GM19372 (cell line): ENCODE measurements at regions not wholly inside any gene's neighbourhood (a gene's known extent, or its start where the extent isn't known, plus 50 kb on each side); places are given as distances from the start of the nearest gene placed in this dataset.
"Not testable (repeated sequence)": the region's sequence is repeated elsewhere in the genome, so short reads cannot be mapped to it uniquely, and the experiment has no call there.

Experiments used
- ATAC-seq: cut with Tn5 transposase; IDR thresholded peaks from one replicate; pipeline ENCODE4 v1.9.1; 2021; ENCODE audit warnings: mild to moderate bottlenecking, low read depth, moderate library complexity; ENCODE audit not compliant: unreplicated experiment

DNA sequence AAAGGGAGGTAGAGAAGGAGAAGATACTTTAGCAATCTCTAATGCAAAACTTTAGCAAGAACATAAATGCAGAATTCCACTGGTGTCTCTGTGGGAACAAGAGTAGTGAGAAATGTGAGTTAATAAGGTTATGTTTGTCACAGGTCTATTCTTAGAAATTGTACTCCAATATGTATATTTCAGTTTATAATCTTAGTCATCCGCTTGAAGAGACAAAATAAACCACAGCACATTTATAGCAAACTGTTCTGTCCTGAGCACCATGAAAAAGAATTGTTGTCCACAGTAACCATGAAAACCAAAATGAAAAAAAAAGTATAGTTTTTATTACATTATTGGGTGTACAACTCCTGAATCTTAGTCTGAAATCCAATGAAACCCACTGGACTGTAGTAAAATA lies 93.6 kb upstream of the TSLP start:
- ATAC-seq, result no peak

DNA sequence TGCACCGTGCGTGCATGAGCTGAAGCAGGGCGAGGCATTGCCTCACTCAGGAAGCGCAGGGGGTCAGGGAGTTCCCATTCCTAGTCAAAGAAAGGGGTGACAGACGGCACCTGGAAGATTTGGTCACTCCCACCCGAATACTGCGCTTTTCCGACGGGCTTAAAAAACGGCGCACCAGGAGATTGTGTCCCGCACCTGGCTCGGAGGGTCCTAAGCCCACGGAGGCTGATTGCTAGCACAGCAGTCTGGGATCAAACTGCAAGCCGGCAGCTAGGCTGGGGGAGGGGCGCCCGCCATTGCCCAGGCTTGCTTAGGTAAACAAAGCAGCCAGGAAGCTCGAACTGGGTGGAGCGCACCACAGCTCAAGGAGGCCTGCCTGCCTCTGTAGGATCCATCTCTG lies 85.6 kb upstream of the TSLP start:
- ATAC-seq, result not testable (repeated sequence)

DNA sequence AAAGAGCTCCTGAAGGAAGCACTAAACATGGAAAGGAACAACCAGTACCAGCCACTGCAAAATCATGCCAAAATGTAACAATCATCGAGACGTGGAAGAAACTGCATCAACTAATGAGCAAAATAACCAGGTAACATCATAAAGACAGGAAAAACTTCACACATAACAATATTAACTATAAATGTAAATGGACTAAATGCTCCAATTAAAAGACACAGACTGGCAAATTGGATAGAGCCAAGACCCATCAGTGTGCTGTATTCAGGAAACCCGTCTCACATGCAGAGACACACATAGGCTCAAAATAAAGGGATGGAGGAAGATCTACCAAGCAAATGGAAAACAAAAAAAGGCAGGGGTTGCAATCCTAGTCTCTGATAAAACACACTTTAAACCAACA lies 83.9 kb upstream of the TSLP start:
- not testable (repeated sequence) for ATAC-seq

GRCh38 chr5:110996742-110997141 lies 74.8 kb upstream of the TSLP start:
- no peak for ATAC-seq

DNA sequence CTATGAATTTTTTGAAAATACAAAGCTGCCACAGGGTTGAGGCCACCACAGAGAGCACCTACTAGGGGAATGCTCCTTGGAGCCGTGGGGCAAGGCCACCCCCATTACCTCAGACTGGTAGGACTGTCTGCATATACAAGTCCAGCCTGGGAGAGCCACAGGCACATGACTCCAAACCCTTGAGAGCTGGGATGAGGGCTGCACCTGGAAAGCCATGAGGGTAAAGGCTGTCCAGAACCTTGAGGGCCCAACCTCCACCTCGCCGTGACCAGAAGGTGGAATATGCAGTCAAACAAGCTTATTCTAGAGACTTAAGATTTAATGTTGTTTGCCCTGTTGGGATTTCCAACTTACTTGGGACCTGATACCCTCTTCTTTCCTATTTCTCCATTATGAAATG lies 69.5 kb upstream of the TSLP start:
- no peak for ATAC-seq

GRCh38 chr5:111003623-111004022 lies 67.9 kb upstream of the TSLP start:
- no peak for ATAC-seq

- ATAC-seq, result no peak
Observed at GRCh38 chr5:111004291-111004690, 67.2 kb upstream of the TSLP start.

GRCh38 chr5:111010783-111011182 lies 60.7 kb upstream of the TSLP start:
- no peak for ATAC-seq

- no peak for ATAC-seq
Observed at GRCh38 chr5:111013011-111013410, 58.5 kb upstream of the TSLP start.

- no peak for ATAC-seq
Observed at GRCh38 chr5:111016801-111017200, 54.7 kb upstream of the TSLP start.

GRCh38 chr5:111017731-111018130 lies 53.8 kb upstream of the TSLP start:
- ATAC-seq, result no peak
